HG02973 (cell line): ENCODE measurements at regions not wholly inside any gene's neighbourhood (a gene's known extent, or its start where the extent isn't known, plus 50 kb on each side); places are given as distances from the start of the nearest gene placed in this dataset.
"Not testable (repeated sequence)": the region's sequence is repeated elsewhere in the genome, so short reads cannot be mapped to it uniquely, and the experiment has no call there.

Experiments
- ATAC-seq: cut with Tn5 transposase; IDR thresholded peaks from one replicate; pipeline ENCODE4 v1.9.1; 2021; ENCODE audit warnings: moderate library complexity; ENCODE audit not compliant: unreplicated experiment

DNA sequence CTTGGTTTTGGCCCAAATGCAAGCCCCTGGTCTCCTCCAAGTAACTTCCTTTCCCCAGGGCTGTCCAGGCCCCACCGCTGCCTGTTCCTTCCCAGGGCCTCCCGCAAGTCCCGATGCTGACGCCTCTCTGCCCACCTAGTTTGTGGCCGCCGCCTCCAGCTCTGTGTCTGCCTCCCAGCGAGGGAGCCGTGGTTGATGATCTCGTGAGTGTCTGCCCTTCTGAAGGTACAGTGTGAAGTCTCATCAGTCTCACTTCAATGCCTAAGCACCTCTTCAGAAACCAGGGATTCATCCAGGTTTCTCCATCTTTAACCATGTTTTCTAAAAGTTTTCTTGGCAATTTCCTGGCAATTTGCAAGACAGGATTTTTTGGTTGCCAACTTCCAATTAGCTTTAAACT lies 127.5 kb downstream of the TMEM121 start:
- not testable (repeated sequence) for ATAC-seq

GRCh38 chr14:105659255-105659654 lies 132.9 kb downstream of the TMEM121 start:
- not testable (repeated sequence) for ATAC-seq

GRCh38 chr14:105659935-105660527 lies 133.6 kb downstream of the TMEM121 start:
- no peak for ATAC-seq

DNA sequence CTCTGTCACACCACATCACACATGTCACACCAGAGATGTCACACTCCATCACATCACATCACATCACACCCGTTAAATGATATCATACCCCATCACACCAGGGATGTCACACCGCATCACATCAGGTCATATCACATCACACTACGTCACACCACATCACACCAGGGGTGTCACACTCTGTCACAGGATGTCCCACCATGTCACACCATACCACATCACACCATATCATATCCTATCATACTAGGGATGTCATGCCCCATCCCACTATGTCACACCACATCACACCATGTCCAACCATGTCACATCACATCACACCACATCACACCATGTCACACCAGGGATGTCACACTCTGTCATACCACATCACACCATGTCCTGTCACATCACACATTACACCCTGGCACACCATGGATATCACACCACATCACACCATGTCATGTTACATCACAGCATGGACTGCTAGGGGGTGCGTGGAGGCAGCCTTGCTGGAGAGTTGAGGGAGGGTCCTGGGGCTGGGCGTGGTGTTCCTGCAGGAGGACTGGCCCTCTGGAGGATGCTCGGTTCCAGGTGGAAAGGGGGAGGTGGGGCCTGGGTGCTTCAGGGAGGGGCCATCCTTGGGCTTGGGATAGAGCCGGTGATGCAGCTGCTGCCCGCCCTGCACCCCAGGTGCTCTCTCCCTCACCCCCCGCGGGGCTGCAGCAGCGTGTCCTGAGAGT lies 134.6 kb downstream of the TMEM121 start:
- ATAC-seq: no peak

DNA sequence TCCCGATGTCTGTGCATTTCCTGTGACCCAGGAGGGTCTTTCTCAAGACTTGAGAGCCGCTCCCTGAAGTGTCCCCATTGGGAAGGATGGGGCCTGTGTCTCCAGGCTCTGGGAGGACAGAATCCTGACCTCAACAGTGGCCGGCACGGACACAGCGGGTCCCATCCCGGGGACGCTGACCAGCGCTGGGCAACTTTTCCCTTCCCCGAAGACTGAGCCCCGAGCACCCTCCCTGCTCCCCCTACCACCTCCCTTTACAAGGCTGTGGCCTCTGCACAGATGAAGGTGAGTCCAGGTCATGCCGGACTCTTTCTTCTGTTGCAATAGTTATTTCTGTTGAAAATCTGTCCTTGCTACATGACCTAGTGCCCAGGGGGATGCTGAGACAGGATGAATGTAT lies 135.7 kb downstream of the TMEM121 start:
- ATAC-seq: not testable (repeated sequence)

DNA sequence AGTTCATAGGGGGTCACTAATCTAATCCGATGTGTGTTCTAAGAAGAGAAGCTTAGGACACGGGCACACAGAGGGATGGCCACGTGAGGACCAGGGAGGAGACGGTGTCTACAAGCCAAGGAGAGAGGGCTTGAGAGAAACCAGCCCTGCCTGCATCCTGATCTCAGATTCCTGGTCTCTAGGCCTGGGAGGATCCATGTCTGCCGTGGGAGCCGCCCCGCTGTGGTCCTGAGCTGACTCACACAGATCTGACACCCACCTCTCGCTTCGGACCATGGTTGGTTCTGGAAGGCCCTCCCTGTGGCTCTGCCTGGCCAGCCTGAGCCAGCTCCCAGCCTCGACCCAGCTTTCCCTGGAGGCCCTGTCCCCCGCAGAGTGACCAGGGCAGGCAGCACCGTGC lies 136.2 kb downstream of the TMEM121 start:
- ATAC-seq: not testable (repeated sequence)

DNA sequence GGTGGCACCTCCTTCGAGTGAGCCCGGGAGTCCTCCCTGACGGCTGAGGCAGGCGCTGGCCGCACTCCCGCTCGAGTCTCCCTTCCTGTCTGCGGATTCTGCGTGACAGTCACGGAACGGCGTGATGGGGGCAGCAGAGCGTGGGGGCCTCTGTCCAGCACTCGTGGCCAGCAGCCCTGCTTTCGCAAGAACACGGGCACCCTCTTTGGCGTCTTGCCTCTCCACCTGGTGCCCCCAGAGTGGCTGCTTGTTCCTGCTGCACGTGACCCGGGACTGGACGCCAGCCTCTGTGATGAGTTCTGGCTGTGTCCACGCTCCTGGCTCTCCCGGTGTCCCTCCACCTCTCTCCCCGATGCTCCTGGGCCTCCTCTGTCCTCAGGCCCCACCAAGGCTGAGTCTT lies 136.9 kb downstream of the TMEM121 start:
- ATAC-seq: not testable (repeated sequence)

DNA sequence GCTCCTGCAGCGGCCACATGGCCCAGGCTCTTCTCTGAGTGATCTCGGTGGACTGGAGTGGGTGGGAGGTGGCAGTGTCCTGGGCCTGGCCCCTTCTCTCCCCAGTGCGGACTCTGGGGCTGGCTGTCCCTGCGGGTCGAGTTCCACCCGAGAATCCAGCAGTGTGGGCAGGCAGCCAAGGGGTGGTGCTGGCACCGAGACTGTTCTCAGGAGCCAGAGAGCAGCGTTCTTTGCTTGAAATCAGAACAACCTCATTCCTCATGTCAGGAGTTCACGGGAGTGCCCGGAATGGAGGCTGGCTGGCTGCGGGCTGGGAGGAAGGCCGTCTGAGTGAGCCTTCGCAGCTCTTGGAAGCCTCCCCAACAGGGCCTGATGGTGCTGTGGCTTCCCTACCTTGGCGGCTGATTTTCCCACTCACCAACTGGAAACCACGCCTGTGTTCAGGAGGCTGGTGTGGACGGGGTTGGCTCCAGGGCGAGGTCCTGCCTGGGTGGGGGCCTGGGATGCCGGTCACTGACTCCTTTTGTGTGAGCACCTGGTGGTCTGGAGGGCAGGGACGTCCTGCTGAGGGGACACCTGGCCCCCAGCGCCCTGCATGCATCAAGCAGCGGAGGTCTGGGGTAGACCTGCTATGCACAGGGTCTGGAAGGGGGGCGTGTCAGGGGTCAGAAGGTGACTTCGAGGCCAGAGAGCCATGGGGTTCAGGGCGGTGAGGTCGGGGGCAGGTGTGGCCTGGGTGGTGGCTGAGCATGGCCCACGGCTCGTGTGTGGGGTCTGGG lies 137.6 kb downstream of the TMEM121 start:
- ATAC-seq: not testable (repeated sequence)

DNA sequence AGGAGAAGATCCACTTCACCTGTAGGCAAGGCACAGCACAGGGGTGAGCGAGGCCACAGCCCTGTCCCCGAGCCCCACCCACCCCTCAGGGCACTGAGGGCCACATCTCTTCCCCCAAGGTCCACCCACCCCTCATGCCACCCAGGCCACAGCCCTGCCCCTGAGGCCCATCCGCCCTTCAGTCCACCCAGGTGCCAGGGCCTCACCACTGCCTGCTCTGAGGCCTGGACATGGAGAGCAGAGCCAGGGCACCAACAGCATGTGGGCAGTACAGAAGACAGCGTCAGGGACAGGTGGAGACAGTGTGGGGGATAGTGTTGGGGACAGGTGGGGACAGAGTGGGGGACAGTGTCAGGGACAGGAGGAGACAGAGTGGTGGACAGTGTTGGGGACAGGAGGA lies 138.3 kb downstream of the TMEM121 start:
- no peak for ATAC-seq

GRCh38 chr14:105665247-105665950 lies 139.0 kb downstream of the TMEM121 start:
- no peak for ATAC-seq

DNA sequence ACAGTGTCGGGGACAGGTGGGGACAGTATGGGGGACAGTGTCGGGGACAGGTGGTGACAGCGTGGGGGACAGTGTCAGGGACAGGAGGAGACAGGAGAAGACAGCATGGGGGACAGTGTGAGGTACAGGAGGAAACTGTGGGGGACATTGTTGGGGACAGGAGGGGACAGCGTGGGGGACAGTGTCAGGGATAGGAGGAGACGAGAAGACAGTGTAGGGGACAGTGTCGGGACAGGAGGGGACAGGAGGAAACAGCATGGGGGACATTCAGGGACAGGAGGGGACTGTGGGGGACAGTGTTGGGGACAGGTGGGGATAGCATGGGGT lies 139.5 kb downstream of the TMEM121 start:
- no peak for ATAC-seq

- ATAC-seq: no peak
Measured at GRCh38 chr14:105666420-105666819, 140.0 kb downstream of the TMEM121 start.

GRCh38 chr14:105666991-105667662 lies 140.7 kb downstream of the TMEM121 start:
- not testable (repeated sequence) for ATAC-seq

DNA sequence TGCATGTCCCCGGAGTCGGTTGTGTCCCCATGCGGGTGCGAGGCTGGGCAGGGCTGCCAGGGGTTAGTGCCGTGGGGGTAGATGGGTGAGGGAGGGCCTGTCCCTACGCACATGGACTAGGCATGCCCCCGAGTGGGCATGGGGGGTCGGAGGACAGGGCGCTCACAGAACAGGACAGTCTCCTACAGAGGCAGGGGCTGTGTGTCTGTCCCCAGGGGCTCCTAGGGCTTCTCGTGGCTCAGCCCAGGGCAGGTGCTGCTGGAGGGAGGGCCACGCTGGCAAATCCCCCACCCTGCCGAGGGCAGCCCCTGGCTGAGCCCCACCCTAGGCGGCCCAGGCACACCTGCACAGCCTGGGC lies 141.3 kb downstream of the TMEM121 start:
- not testable (repeated sequence) for ATAC-seq

GRCh38 chr14:105668021-105668420 lies 141.6 kb downstream of the TMEM121 start:
- ATAC-seq: not testable (repeated sequence)

- ATAC-seq: not testable (repeated sequence)
Measured at GRCh38 chr14:105668471-105669230, 142.3 kb downstream of the TMEM121 start.

DNA sequence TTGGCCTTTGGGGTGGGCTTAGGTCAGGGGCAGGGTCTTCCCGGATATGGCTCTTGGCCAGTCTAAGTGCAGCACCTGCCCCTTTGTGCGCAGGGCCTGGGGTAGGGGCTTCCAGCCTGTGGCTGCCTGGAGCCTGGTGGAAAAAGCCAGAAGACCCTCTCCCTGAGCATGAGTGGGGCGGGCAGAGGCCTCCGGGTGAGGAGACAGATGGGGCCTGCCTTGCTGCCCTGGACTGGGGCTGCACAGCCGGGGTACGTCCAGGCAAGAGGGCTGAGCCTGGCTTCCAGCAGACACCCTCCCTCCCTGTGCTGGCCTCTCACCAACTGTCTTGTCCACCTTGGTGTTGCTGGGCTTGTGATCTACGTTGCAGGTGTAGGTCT lies 142.8 kb downstream of the TMEM121 start:
- ATAC-seq: not testable (repeated sequence)

DNA sequence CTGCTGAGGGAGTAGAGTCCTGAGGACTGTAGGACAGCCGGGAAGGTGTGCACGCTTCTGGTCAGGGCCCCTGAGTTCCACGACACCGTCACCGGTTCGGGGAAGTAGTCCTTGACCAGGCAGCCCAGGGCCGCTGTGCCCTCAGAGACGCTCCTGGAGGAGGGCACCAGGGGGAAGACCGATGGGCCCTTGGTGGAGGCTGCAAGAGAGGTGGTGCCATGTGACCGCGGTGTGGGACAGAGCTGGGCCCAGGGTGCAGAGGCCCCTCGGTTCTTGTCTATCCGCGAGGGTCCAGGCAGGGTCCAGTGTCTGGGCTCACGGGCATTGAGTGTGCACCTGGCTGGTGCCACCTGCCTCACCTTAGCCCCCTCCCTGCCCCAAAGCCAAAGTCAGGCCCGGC lies 143.3 kb downstream of the TMEM121 start:
- ATAC-seq: not testable (repeated sequence)

DNA sequence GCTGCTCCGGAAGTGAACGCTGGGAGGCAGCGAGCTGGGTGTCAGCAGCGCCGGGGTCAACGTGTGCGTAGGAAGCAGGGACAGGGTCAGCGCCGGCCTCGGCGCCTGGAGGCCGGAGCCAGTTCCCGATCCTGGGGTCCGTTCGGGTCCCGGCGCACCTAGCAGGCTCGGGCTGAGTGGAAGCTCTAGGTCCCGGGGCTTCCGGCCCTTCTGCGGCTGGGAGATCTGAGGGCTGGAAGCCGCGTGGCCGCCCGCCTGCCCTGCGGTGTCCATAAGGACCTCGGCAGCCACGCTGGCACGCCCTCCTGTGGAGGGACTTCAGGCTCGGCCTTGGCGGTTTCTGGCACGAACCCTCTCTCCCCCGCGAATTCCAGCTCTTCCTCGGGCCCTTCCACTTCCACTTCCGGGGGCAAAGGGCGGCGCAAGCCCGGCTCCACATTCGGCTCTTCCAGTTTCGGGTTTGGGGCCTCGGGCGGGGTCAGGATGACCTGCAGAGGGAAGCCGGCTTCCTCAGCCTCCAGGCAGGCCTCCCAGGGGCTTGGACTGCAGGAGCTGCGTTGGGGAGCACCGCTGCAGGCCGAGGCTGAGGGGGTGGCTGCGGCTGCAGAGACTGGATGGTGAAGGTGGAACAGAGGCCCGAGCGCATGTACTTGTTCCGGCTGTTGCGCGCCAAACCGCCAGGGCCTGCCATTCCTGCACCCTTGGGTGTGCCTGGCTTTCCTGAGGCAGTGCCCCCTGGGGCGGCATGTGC lies 146.2 kb downstream of the TMEM121 start:
- not testable (repeated sequence) for ATAC-seq
